Liver (tissue), 8 donors: ENCODE measurements at regions not wholly inside any gene's neighbourhood (a gene's known extent, or its start where the extent isn't known, plus 50 kb on each side); places are given as distances from the start of the nearest gene placed in this dataset.
"Not testable (repeated sequence)": the region's sequence is repeated elsewhere in the genome, so short reads cannot be mapped to it uniquely, and the experiment has no call there.

ENCODE experiments used
- DNase-seq: peaks from one replicate; pipeline ENCODE4 v3.0.0-alpha.2; 2017; ENCODE audit warnings: low spot score
- H3K27ac ChIP-seq, 2 donors: one replicate each; pipeline ENCODE4 v1.7.0; 2013; ENCODE audit warnings: inconsistent platforms in 2 of 2, low read length in 2 of 2, control low read depth in 1 of 2, low read depth in 1 of 2, mild to moderate bottlenecking in 1 of 2
- H3K27me3 ChIP-seq, 4 donors: one replicate each; pipeline versions ENCODE4 v1.6.1 to v1.7.0; 2013; ENCODE audit warnings: low read length in 3 of 4, inconsistent platforms in 1 of 4, mild to moderate bottlenecking in 1 of 4, moderate library complexity in 1 of 4; ENCODE audit not compliant: control insufficient read depth in 4 of 4, insufficient read depth in 4 of 4
- H3K36me3 ChIP-seq, 4 donors: one replicate each; pipeline versions ENCODE4 v1.6.1 to v1.7.0; 2013; ENCODE audit warnings: low read length in 3 of 4, mild to moderate bottlenecking in 3 of 4, low read depth in 1 of 4, moderate library complexity in 1 of 4; ENCODE audit not compliant: control insufficient read depth in 4 of 4, insufficient read depth in 3 of 4
- H3K4me1 ChIP-seq, 4 donors: one replicate each; pipeline versions ENCODE4 v1.6.1 to v1.7.0; 2013; ENCODE audit warnings: low read length in 3 of 4, mild to moderate bottlenecking in 3 of 4, moderate library complexity in 1 of 4; ENCODE audit not compliant: control insufficient read depth in 4 of 4, insufficient read depth in 4 of 4
- H3K4me3 ChIP-seq, 3 donors: one replicate each; pipeline versions ENCODE4 v1.6.1 to v1.7.0; 2013; ENCODE audit warnings: low read length in 3 of 3, control low read depth in 1 of 3, low read depth in 1 of 3, mild to moderate bottlenecking in 1 of 3
- H3K9ac ChIP-seq, 2 donors: one replicate each; pipeline ENCODE4 v1.7.0; 2013; ENCODE audit warnings: low read length in 2 of 2, mild to moderate bottlenecking in 2 of 2, moderate library complexity in 2 of 2, control low read depth in 1 of 2, low read depth in 1 of 2
- H3K9me3 ChIP-seq, 4 donors: one replicate each; pipeline versions ENCODE4 v1.6.1 to v1.7.0; 2013; ENCODE audit warnings: low read length in 3 of 4; ENCODE audit not compliant: control insufficient read depth in 4 of 4
- GABPA ChIP-seq, 2 donors: IDR thresholded peaks in 1 of 2; conservative IDR thresholded peaks in 1 of 2; 2 replicates each; pipeline ENCODE4 v1.6.1; 2016; ENCODE audit warnings: antibody characterized with exemption in 2 of 2, mild to moderate bottlenecking in 1 of 2, moderate library complexity in 1 of 2
- HNF4A ChIP-seq, 2 donors: conservative IDR thresholded peaks; 2 replicates each; pipeline ENCODE4 v1.6.1; 2016; ENCODE audit warnings: antibody characterized with exemption in 2 of 2, mild to moderate bottlenecking in 2 of 2
- NR2F2 ChIP-seq: IDR thresholded peaks from 2 replicates; pipeline ENCODE4 v1.6.1; 2016; ENCODE audit warnings: antibody characterized with exemption
- RXRA ChIP-seq, 2 donors: IDR thresholded peaks; 2 replicates each; pipeline ENCODE4 v1.6.1; 2017 to 2018; ENCODE audit warnings: antibody characterized with exemption in 2 of 2, mild to moderate bottlenecking in 1 of 2
- SP1 ChIP-seq: IDR thresholded peaks from 2 replicates; pipeline ENCODE4 v1.6.1; 2018; ENCODE audit warnings: antibody characterized with exemption, mild to moderate bottlenecking
- YY1 ChIP-seq: IDR thresholded peaks from 2 replicates; pipeline ENCODE4 v1.6.1; 2016; ENCODE audit warnings: antibody characterized with exemption, mild to moderate bottlenecking
- WGBS: extraction: QIAGEN DNeasy Blood & Tissue Kit; methylation state at CpG from one replicate; pipeline ENCODE4 v1.1.7; 2013; 5-methylcytosine and 5-hydroxymethylcytosine counted together
- TF ChIP-seq, protein P1 (sequence below): fragments of 150-350 bp; IDR thresholded peaks from 2 replicates; pipeline ENCODE4 v1.5.1; 2017; ENCODE audit warnings: improper control_type of control experiment, low read depth, low read length; ENCODE audit not compliant: missing input control
- donor health status: healthy.
- donor health status: healthy.
- donor health status: healthy.
- donor health status: healthy.
- donor health status: healthy.

DNA sequence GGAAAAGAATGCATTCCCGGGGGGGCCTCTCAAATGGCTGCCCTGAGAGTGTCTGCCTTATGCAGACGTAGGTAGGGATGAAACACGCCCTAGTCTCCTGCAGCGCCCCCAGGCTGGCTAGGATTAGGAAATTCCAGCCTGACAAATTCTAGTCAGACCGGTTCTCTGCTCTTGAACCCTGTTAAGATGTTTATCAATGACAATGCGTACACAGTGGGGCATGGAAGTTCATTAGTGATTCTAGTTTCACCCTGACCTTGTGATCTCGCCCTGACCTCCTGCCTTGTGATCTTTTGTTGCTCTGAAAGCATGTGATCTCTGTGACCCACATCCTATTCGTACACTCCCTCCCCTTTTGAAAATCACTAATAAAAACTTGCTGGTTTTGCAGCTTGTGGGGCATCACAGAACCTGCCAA, 88.7 kb downstream of the MAP3K8 start:
- not testable (repeated sequence) for H3K27ac ChIP-seq, H3K9ac ChIP-seq, DNase-seq, H3K27me3 ChIP-seq, H3K4me3 ChIP-seq, H3K9me3 ChIP-seq, H3K36me3 ChIP-seq, H3K4me1 ChIP-seq
- WGBS: 24% methylated on average over 8 of the region's 8 CpGs
- peak; percentile 84 for TF ChIP-seq NR2F2
- TF ChIP-seq RXRA (IDR thresholded peaks at IDR 0.05): peak; percentile 54 to 71
- peak in 1 of 2 donors; percentile 12 for TF ChIP-seq HNF4A (conservative IDR thresholded peaks at IDR 0.05)

- Histone ChIP-seq H3K9ac (no peak overlapping the region), H3K4me1 (peaks cover 0 to 2% (median 0%) of the 10 kb centered on the region in 4 donors), H3K9me3 (peaks cover 0 to 2% (median 0%) of the 10 kb centered on the region in 4 donors), H3K36me3 (no peaks in the 10 kb centered on the region), H3K27ac (no peak overlapping the region), H3K27me3 (no peaks in the 10 kb centered on the region), H3K4me3 (no peak overlapping the region)
- WGBS: 93% methylated on average over 1 of the region's 1 CpG
- TF ChIP-seq HNF4A (conservative IDR thresholded peaks at IDR 0.05) (no peak), SP1 (no peak), GABPA (IDR thresholded peaks at IDR 0.05 in 1 of 2, conservative IDR thresholded peaks at IDR 0.05 in 1 of 2) (no peak), YY1 (no peak)
- TF ChIP-seq, protein P1, sequence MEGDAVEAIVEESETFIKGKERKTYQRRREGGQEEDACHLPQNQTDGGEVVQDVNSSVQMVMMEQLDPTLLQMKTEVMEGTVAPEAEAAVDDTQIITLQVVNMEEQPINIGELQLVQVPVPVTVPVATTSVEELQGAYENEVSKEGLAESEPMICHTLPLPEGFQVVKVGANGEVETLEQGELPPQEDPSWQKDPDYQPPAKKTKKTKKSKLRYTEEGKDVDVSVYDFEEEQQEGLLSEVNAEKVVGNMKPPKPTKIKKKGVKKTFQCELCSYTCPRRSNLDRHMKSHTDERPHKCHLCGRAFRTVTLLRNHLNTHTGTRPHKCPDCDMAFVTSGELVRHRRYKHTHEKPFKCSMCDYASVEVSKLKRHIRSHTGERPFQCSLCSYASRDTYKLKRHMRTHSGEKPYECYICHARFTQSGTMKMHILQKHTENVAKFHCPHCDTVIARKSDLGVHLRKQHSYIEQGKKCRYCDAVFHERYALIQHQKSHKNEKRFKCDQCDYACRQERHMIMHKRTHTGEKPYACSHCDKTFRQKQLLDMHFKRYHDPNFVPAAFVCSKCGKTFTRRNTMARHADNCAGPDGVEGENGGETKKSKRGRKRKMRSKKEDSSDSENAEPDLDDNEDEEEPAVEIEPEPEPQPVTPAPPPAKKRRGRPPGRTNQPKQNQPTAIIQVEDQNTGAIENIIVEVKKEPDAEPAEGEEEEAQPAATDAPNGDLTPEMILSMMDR: no peak
- no peak for DNase-seq
Measured at GRCh38 chr10:30518907-30519306, 84.9 kb downstream of the MAP3K8 start.
